SK-N-MC (cell line): ENCODE measurements at regions not wholly inside any gene's neighbourhood (a gene's known extent, or its start where the extent isn't known, plus 50 kb on each side); places are given as distances from the start of the nearest gene placed in this dataset.

Experiments used
- EZH2 ChIP-seq: fragments of 200-600 bp; sonication (generic); IDR thresholded peaks from one replicate; pipeline ENCODE4 v1.6.1; 2017; ENCODE audit warnings: antibody characterized with exemption
- FOXP2 ChIP-seq: optimal IDR thresholded peaks from 2 replicates; pipeline ENCODE3; 2011; ENCODE audit warnings: mild to moderate bottlenecking, moderate library complexity; ENCODE audit not compliant: insufficient read depth; ENCODE audit errors: extremely low read length, control extremely low read depth
- POLR2AphosphoS5 ChIP-seq: IDR thresholded peaks from 2 replicates; pipeline ENCODE4 v1.6.1; 2012; ENCODE audit warnings: mild to moderate bottlenecking, low read depth, low read length, borderline replicate concordance

DNA sequence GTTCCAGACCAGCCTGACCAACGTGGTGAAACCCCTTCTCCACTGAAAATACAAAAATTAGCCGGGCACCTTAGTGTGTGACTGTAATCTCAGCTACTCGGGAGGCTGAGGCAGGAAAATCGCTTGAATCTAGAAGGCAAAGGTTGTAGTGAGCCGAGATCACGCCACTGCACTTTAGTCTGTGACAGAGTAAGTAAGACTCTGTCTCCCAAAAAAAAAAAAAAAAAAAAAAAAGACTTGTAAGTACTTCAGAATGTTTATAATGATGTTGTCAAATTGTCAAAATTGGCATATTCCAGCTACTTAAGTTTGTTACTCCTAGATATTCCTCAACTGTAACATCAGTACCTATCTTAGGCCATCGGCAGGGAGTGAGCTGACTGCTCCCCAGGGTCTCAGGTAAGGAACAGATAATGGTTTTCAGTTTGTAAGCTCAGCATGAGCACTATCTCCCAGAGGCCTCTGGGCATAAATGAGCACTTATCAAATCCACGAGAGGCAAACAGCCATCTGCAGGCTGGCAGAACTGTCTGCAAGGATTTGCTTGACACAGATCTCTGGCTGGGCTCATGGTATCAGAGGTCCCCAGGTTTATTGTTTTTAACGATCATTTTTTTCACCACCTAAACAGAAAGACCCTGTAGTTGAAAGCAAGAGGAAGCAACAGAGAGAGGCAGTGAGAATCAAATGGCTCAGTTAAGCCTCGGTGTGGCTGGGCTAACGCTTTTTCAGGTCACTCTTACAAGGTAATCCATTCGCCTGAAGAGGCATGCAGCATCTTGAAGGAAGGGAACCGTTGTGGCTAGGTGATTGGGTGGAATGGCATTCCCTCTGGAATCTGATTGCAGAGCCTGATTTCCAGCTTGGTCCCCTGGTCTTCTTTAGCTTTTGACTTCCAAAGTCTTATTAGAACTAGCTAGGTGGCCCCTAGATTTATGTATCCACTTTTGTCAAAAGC, 115.9 kb downstream of the LY86 start:
- TF ChIP-seq POLR2AphosphoS5 (no peak), EZH2 (no peak), FOXP2 (no peak)
